HG02623 (cell line): ENCODE measurements at regions not wholly inside any gene's neighbourhood (a gene's known extent, or its start where the extent isn't known, plus 50 kb on each side); places are given as distances from the start of the nearest gene placed in this dataset.

ENCODE experiments used
- ATAC-seq: cut with Tn5 transposase; IDR thresholded peaks from one replicate; pipeline ENCODE4 v1.9.1; 2021; ENCODE audit warnings: moderate library complexity; ENCODE audit not compliant: unreplicated experiment

- no peak for ATAC-seq
Measured at GRCh38 chr16:66290431-66290830, 76.1 kb upstream of the CDH5 start.

GRCh38 chr16:66289986-66290385 is 76.5 kb upstream of the CDH5 start:
- ATAC-seq: no peak

- ATAC-seq: no peak
Measured at GRCh38 chr16:66289051-66289680, 77.3 kb upstream of the CDH5 start.

GRCh38 chr16:66287926-66288325 is 78.6 kb upstream of the CDH5 start:
- no peak for ATAC-seq

GRCh38 chr16:66287416-66287815 is 79.1 kb upstream of the CDH5 start:
- ATAC-seq: no peak

- no peak for ATAC-seq
Measured at GRCh38 chr16:66286527-66286926, 80.0 kb upstream of the CDH5 start.

- no peak for ATAC-seq
Measured at GRCh38 chr16:66278604-66279262, 87.8 kb upstream of the CDH5 start.

- ATAC-seq: no peak
Measured at GRCh38 chr16:66278111-66278531, 88.4 kb upstream of the CDH5 start.

GRCh38 chr16:66277311-66278070 is 89.0 kb upstream of the CDH5 start:
- ATAC-seq: no peak

- ATAC-seq: no peak
Measured at GRCh38 chr16:66275775-66276428, 90.6 kb upstream of the CDH5 start.

GRCh38 chr16:66274335-66275110 is 92.0 kb upstream of the CDH5 start:
- peak; percentile 42 for ATAC-seq

GRCh38 chr16:66273644-66274334 is 92.7 kb upstream of the CDH5 start:
- ATAC-seq: no peak

GRCh38 chr16:66273053-66273452 is 93.4 kb upstream of the CDH5 start:
- no peak for ATAC-seq

GRCh38 chr16:66272461-66272860 is 94.0 kb upstream of the CDH5 start:
- ATAC-seq: no peak

- ATAC-seq: no peak
Measured at GRCh38 chr16:66271074-66272060, 95.1 kb upstream of the CDH5 start.

- ATAC-seq: peak; percentile 42
Measured at GRCh38 chr16:66270333-66270927, 96.1 kb upstream of the CDH5 start.

- ATAC-seq: no peak
Measured at GRCh38 chr16:66269617-66270332, 96.7 kb upstream of the CDH5 start.
